HCT116 (cell line): ENCODE measurements at regions not wholly inside any gene's neighbourhood (a gene's known extent, or its start where the extent isn't known, plus 50 kb on each side); places are given as distances from the start of the nearest gene placed in this dataset.

Experiments used
- ATAC-seq: fragments of 200-7000 bp; cut with Tn5 transposase; 2 replicates; pipeline ENCODE4 v1.9.1; 2020; ENCODE audit warnings: mild to moderate bottlenecking, moderate library complexity
- BruUV-seq: library from RNA; stranded (reverse); fragments of 400-500 nt; replicated peaks from 2 replicates; lab custom pipeline; 2021; lab: Mats Ljungman, UMichigan
- CTCF ChIA-PET: fragments of 300-600 bp; sonication (Branson Sonifier 250); formaldehyde crosslinking; loops from one replicate; lab custom pipeline; 2021; ENCODE audit warnings: antibody characterized with exemption; lab: Charles Lee
- POLR2A ChIA-PET: fragments of 300-600, 350-600 bp; sonication (Branson Sonifier 250); formaldehyde crosslinking; loops from one replicate; lab custom pipeline; 2021; ENCODE audit warnings: antibody characterized with exemption; lab: Charles Lee
- RAD21 ChIA-PET, 2 experiments: fragments of 300-600 bp; sonication (Branson Sonifier 250); formaldehyde crosslinking; loops; one replicate each; lab custom pipeline; 2023; ENCODE audit warnings: low total read pairs in 2 of 2; ENCODE audit not compliant: uncharacterized antibody in 2 of 2, unreplicated experiment in 2 of 2, low non-redundant PET in 1 of 2; lab: Charles Lee
- DNase-seq: peaks from one replicate; pipeline ENCODE4 v3.0.0-alpha.2; 2010; ENCODE audit warnings: low read depth, low spot score
- H2AFZ ChIP-seq: fragments of 200-600 bp; shearing (Covaris generic), sonication (generic); 2 replicates; pipeline ENCODE4 v1.6.1; 2017; ENCODE audit warnings: low read depth, mixed run types, mixed read lengths, antibody characterized with exemption, low read length; ENCODE audit not compliant: poor library complexity, severe bottlenecking
- H3K27ac ChIP-seq: 2 replicates; pipeline ENCODE4 v1.5.1; 2012; ENCODE audit warnings: low read depth, low read length
- H3K27me3 ChIP-seq: fragments of 200-600 bp; sonication (generic); 2 replicates; pipeline ENCODE4 v1.6.1; 2016; ENCODE audit warnings: mixed run types, low read length, mixed read lengths; ENCODE audit not compliant: insufficient read depth
- H3K36me3 ChIP-seq, 2 experiments: fragments of 200-500 bp in 1 of 2; fragments of 200-600 bp in 1 of 2; sonication (Bioruptor generic) in 1 of 2; sonication (generic) in 1 of 2; 2 replicates each; pipeline versions ENCODE4 v1.5.1 to v1.6.1; 2014 to 2016; ENCODE audit warnings: low read length in 2 of 2, inconsistent platforms in 1 of 2, mixed read lengths in 1 of 2, mixed run types in 1 of 2; ENCODE audit not compliant: insufficient read depth in 2 of 2, control insufficient read depth in 1 of 2
- H3K4me1 ChIP-seq, 2 experiments: fragments of 200-600 bp in 1 of 2; sonication (generic) in 1 of 2; 2 replicates each; pipeline versions ENCODE4 v1.5.1 to v1.6.1; 2012 to 2017; ENCODE audit warnings: low read length in 2 of 2, inconsistent platforms in 1 of 2, mild to moderate bottlenecking in 1 of 2, mixed read lengths in 1 of 2, mixed run types in 1 of 2, moderate library complexity in 1 of 2; ENCODE audit not compliant: insufficient read depth in 2 of 2, control insufficient read depth in 1 of 2
- H3K4me2 ChIP-seq: fragments of 200-600 bp; sonication (generic); 2 replicates; pipeline ENCODE4 v1.6.1; 2017; ENCODE audit warnings: mixed run types, low read length, mixed read lengths
- H3K4me3 ChIP-seq, 2 experiments: fragments of 200-600 bp in 1 of 2; sonication (generic) in 1 of 2; replicated peaks in 1 of 2; 2 replicates each; pipeline ENCODE4 v1.5.1; 2011 to 2016; ENCODE audit warnings: low read length in 2 of 2, control low read depth in 1 of 2, low read depth in 1 of 2, mild to moderate bottlenecking in 1 of 2, mixed read lengths in 1 of 2, mixed run types in 1 of 2
- H3K79me2 ChIP-seq: fragments of 200-600 bp; sonication (generic); 2 replicates; pipeline ENCODE4 v1.6.1; 2017; ENCODE audit warnings: mild to moderate bottlenecking, mixed run types, low read length, moderate library complexity, mixed read lengths; ENCODE audit not compliant: insufficient read depth
- H3K9ac ChIP-seq: fragments of 200-600 bp; sonication (generic); 2 replicates; pipeline ENCODE4 v1.6.1; 2016; ENCODE audit warnings: low read length, mixed read lengths
- H3K9me2 ChIP-seq: fragments of 200-600 bp; sonication (generic), shearing (Covaris generic); 2 replicates; pipeline ENCODE4 v1.6.1; 2017; ENCODE audit warnings: mixed run types, mild to moderate bottlenecking, moderate library complexity; ENCODE audit not compliant: insufficient read depth
- H3K9me3 ChIP-seq, 2 experiments: fragments of 200-500 bp in 1 of 2; fragments of 200-600 bp in 1 of 2; sonication (Bioruptor generic) in 1 of 2; sonication (generic) in 1 of 2; 2 replicates each; pipeline ENCODE4 v1.6.1; 2014 to 2017; ENCODE audit warnings: low read length in 2 of 2, mixed read lengths in 2 of 2, inconsistent platforms in 1 of 2, low read depth in 1 of 2, mild to moderate bottlenecking in 1 of 2, mixed run types in 1 of 2, moderate library complexity in 1 of 2; ENCODE audit not compliant: control insufficient read depth in 1 of 2, insufficient read depth in 1 of 2
- H4K20me1 ChIP-seq: fragments of 200-600 bp; sonication (generic), shearing (Covaris generic); 2 replicates; pipeline ENCODE4 v1.6.1; 2017; ENCODE audit warnings: mixed run types, mild to moderate bottlenecking, moderate library complexity; ENCODE audit not compliant: insufficient read depth
- CEBPB ChIP-seq: IDR thresholded peaks from 2 replicates; pipeline ENCODE4 v1.6.1; 2012; ENCODE audit warnings: low read depth
- EGR1 ChIP-seq: IDR thresholded peaks from 2 replicates; pipeline ENCODE4 v1.6.1; 2012; ENCODE audit warnings: low read depth
- JUND ChIP-seq: IDR thresholded peaks from 2 replicates; pipeline ENCODE4 v1.6.1; 2012
- POLR2A ChIP-seq: IDR thresholded peaks from 2 replicates; pipeline ENCODE4 v1.7.0; 2011; ENCODE audit warnings: borderline replicate concordance; ENCODE audit not compliant: insufficient read depth, insufficient read length; ENCODE audit errors: extremely low read depth
- SP1 ChIP-seq: IDR thresholded peaks from 2 replicates; pipeline ENCODE4 v1.6.1; 2012; ENCODE audit warnings: low read depth
- SRF ChIP-seq: IDR thresholded peaks from 2 replicates; pipeline ENCODE4 v1.6.1; 2012; ENCODE audit warnings: low read depth
- TCF7L2 ChIP-seq: IDR thresholded peaks from 2 replicates; pipeline ENCODE4 v1.7.0; 2011; ENCODE audit warnings: borderline replicate concordance, inconsistent platforms; ENCODE audit not compliant: insufficient read depth, insufficient read length; ENCODE audit errors: extremely low read depth
- YY1 ChIP-seq: IDR thresholded peaks from 2 replicates; pipeline ENCODE4 v1.6.1; 2011; ENCODE audit warnings: low read length, low read depth, moderate library complexity, mild to moderate bottlenecking; ENCODE audit not compliant: insufficient replicate concordance; ENCODE audit errors: extremely low read depth
- ZFX ChIP-seq: fragments of 450-650 bp; IDR thresholded peaks from 2 replicates; pipeline ENCODE4 v1.6.1; 2017
- intact Hi-C: fragments of 100-400 bp; cut with micrococcal nuclease; formaldehyde crosslinking; loops from 2 replicates; pipeline ENCODE4 v1.10.0; 2022
- TF ChIP-seq, protein P1 (sequence below), 3 experiments: fragments of 200-600 bp in 1 of 3; sonication (generic) in 1 of 3; IDR thresholded peaks in 2 of 3; conservative IDR thresholded peaks in 1 of 3; 2 replicates each; pipeline ENCODE4 v1.5.1; 2012 to 2017; ENCODE audit warnings: low read depth in 2 of 3, low read length in 2 of 3, antibody characterized with exemption in 1 of 3, borderline replicate concordance in 1 of 3, control low read depth in 1 of 3, mild to moderate bottlenecking in 1 of 3, mixed read lengths in 1 of 3, mixed run types in 1 of 3, moderate library complexity in 1 of 3; ENCODE audit not compliant: insufficient read depth in 1 of 3
- TF ChIP-seq, protein P2 (sequence below): IDR thresholded peaks from 2 replicates; pipeline ENCODE4 v1.6.1; 2011; ENCODE audit warnings: mild to moderate bottlenecking, low read length, moderate library complexity; ENCODE audit not compliant: insufficient replicate concordance; ENCODE audit errors: extremely low read depth
- TF ChIP-seq, protein P3 (sequence below): IDR thresholded peaks from 2 replicates; pipeline ENCODE4 v1.6.1; 2012; ENCODE audit warnings: low read depth

DNA sequence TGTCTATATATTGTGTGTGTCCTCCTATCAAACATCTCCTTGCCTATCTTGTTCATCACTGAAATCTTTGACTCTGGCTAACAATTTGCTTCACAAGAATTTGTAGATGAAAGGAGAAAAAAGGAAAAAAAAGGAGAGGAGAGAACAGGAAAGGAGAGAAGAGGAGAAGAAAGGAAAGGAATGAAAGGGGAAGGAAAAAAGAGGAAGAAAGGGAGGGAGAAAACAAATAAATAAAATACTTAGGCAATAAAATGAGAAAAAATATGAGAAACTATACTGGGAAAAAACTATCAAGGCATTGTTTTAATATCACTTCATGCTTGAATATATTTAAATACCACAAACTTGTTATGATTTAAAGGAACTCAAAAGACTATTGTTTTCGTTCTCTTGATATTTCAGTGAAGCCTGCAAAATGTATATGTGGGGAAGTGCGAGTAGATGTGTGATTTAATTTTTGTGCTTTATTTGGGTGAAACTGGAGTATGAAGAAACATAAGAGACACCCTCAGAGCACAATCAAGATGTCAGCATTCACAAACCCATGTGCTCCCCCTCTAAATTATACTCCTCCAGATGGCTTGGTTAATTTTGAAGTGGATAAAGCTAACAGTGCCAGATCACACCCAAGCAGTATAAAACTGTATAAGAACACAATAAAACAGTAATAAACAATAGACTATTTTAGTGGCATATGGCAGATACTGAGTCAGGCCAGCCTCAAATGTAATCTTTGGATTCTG is 205.7 kb upstream of the SAMSN1 start:
- intact Hi-C loops: no loop called here
- Histone ChIP-seq H3K4me1 (no peaks in the 10 kb centered on the region), H3K9me2 (no peaks in the 10 kb centered on the region), H3K4me3 (no peak overlapping the region), H3K9ac (no peak overlapping the region), H2AFZ (no peak overlapping the region), H3K79me2 (no peaks in the 10 kb centered on the region), H4K20me1 (no peaks in the 10 kb centered on the region), H3K4me2 (no peak overlapping the region), H3K27ac (no peak overlapping the region), H3K9me3 (no peaks in the 10 kb centered on the region), H3K36me3 (no peaks in the 10 kb centered on the region), H3K27me3 (no peaks in the 10 kb centered on the region)
- ATAC-seq (no peak), DNase-seq (no peak)
- TF ChIP-seq JUND (no peak), TCF7L2 (no peak), ZFX (no peak), SP1 (no peak), YY1 (no peak), CEBPB (no peak), SRF (no peak), EGR1 (no peak), POLR2A (no peak)
- TF ChIP-seq, protein P1, sequence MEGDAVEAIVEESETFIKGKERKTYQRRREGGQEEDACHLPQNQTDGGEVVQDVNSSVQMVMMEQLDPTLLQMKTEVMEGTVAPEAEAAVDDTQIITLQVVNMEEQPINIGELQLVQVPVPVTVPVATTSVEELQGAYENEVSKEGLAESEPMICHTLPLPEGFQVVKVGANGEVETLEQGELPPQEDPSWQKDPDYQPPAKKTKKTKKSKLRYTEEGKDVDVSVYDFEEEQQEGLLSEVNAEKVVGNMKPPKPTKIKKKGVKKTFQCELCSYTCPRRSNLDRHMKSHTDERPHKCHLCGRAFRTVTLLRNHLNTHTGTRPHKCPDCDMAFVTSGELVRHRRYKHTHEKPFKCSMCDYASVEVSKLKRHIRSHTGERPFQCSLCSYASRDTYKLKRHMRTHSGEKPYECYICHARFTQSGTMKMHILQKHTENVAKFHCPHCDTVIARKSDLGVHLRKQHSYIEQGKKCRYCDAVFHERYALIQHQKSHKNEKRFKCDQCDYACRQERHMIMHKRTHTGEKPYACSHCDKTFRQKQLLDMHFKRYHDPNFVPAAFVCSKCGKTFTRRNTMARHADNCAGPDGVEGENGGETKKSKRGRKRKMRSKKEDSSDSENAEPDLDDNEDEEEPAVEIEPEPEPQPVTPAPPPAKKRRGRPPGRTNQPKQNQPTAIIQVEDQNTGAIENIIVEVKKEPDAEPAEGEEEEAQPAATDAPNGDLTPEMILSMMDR (IDR thresholded peaks at IDR 0.05 in 2 of 3, conservative IDR thresholded peaks at IDR 0.05 in 1 of 3; ENCODE audit: borderline replicate concordance in 1 of 3, insufficient read depth in 1 of 3, low read depth in 2 of 3, low read length in 2 of 3): no peak
- TF ChIP-seq, protein P2, sequence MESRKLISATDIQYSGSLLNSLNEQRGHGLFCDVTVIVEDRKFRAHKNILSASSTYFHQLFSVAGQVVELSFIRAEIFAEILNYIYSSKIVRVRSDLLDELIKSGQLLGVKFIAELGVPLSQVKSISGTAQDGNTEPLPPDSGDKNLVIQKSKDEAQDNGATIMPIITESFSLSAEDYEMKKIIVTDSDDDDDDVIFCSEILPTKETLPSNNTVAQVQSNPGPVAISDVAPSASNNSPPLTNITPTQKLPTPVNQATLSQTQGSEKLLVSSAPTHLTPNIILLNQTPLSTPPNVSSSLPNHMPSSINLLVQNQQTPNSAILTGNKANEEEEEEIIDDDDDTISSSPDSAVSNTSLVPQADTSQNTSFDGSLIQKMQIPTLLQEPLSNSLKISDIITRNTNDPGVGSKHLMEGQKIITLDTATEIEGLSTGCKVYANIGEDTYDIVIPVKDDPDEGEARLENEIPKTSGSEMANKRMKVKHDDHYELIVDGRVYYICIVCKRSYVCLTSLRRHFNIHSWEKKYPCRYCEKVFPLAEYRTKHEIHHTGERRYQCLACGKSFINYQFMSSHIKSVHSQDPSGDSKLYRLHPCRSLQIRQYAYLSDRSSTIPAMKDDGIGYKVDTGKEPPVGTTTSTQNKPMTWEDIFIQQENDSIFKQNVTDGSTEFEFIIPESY: no peak
- TF ChIP-seq, protein P3, sequence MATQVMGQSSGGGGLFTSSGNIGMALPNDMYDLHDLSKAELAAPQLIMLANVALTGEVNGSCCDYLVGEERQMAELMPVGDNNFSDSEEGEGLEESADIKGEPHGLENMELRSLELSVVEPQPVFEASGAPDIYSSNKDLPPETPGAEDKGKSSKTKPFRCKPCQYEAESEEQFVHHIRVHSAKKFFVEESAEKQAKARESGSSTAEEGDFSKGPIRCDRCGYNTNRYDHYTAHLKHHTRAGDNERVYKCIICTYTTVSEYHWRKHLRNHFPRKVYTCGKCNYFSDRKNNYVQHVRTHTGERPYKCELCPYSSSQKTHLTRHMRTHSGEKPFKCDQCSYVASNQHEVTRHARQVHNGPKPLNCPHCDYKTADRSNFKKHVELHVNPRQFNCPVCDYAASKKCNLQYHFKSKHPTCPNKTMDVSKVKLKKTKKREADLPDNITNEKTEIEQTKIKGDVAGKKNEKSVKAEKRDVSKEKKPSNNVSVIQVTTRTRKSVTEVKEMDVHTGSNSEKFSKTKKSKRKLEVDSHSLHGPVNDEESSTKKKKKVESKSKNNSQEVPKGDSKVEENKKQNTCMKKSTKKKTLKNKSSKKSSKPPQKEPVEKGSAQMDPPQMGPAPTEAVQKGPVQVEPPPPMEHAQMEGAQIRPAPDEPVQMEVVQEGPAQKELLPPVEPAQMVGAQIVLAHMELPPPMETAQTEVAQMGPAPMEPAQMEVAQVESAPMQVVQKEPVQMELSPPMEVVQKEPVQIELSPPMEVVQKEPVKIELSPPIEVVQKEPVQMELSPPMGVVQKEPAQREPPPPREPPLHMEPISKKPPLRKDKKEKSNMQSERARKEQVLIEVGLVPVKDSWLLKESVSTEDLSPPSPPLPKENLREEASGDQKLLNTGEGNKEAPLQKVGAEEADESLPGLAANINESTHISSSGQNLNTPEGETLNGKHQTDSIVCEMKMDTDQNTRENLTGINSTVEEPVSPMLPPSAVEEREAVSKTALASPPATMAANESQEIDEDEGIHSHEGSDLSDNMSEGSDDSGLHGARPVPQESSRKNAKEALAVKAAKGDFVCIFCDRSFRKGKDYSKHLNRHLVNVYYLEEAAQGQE: no peak
- BruUV-seq: no TSS peak
- ChIA-PET RAD21 (no interaction called here), POLR2A (no interaction called here), CTCF (no interaction called here)
